MG63 (cell line): ENCODE measurements at regions not wholly inside any gene's neighbourhood (a gene's known extent, or its start where the extent isn't known, plus 50 kb on each side); places are given as distances from the start of the nearest gene placed in this dataset.
"Not testable (repeated sequence)": the region's sequence is repeated elsewhere in the genome, so short reads cannot be mapped to it uniquely, and the experiment has no call there.

Experiments
- DNase-seq: peaks from one replicate; pipeline ENCODE4 v3.0.0-alpha.2; 2020
- H3K27me3 ChIP-seq: fragments of 250-450 bp; sonication (Bioruptor Pico); 2 replicates; pipeline ENCODE4 v1.5.1; 2020; ENCODE audit warnings: mild to moderate bottlenecking, moderate library complexity
- H3K36me3 ChIP-seq: fragments of 250-450 bp; sonication (Bioruptor Pico); 2 replicates; pipeline ENCODE4 v1.5.1; 2020; ENCODE audit warnings: mild to moderate bottlenecking, moderate library complexity
- H3K4me3 ChIP-seq: fragments of 250-450 bp; sonication (Bioruptor Pico); 2 replicates; pipeline ENCODE4 v1.5.1; 2020; ENCODE audit warnings: mild to moderate bottlenecking, moderate library complexity
- H3K9me3 ChIP-seq: fragments of 250-450 bp; sonication (Bioruptor Pico); 2 replicates; pipeline ENCODE4 v1.5.1; 2020; ENCODE audit warnings: mild to moderate bottlenecking, moderate library complexity

DNA sequence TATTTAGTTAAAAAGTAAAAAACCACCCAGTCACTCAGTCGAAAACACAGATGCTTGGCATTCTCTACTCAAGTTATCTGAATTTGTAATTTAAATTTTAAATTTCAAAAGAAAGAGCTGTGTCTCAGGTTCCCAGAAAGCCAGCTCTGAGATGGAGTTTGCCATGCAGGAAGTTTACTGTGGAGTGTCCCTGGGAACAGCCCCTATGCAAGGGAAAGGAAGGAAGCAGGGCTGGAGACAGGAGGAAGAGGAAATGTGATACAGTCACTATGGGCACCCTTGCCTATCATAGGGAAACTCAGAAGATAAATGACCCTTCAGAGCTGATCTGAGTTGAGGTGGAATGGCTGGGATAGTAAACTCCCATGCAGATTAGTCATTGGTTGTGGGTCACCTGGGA, 408.8 kb upstream of the ACTBL2 start:
- no peak for DNase-seq
- Histone ChIP-seq H3K36me3 (no peaks in the 10 kb centered on the region), H3K9me3 (no peaks in the 10 kb centered on the region; the same call in 1 of the 2 replicates), H3K4me3 (no peak overlapping the region), H3K27me3 (no peaks in the 10 kb centered on the region)

DNA sequence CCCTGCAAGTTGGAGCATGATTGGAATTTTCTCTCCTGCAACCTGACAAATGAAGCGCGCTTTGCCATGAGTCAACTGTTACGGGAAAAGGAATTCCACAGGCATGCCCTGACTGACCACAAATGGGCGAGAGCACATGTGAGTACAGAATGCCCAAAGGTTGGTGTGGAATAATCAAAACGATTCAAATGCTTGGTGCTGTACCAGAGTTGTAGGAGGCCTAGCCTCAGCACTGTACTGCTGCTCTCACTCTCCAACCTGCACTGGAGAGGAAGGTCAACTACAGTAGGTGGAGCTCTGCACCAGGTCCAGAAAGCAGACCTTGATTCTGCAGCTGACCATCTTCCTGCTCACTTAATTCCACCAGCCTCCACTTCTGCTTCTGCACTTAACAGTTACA, 406.9 kb upstream of the ACTBL2 start:
- no peaks in the 10 kb centered on the region for H3K27me3 ChIP-seq
- no peak overlapping the region for H3K4me3 ChIP-seq
- no peaks in the 10 kb centered on the region for H3K9me3 ChIP-seq
- no peaks in the 10 kb centered on the region for H3K36me3 ChIP-seq
- peak; percentile 80 for DNase-seq

DNA sequence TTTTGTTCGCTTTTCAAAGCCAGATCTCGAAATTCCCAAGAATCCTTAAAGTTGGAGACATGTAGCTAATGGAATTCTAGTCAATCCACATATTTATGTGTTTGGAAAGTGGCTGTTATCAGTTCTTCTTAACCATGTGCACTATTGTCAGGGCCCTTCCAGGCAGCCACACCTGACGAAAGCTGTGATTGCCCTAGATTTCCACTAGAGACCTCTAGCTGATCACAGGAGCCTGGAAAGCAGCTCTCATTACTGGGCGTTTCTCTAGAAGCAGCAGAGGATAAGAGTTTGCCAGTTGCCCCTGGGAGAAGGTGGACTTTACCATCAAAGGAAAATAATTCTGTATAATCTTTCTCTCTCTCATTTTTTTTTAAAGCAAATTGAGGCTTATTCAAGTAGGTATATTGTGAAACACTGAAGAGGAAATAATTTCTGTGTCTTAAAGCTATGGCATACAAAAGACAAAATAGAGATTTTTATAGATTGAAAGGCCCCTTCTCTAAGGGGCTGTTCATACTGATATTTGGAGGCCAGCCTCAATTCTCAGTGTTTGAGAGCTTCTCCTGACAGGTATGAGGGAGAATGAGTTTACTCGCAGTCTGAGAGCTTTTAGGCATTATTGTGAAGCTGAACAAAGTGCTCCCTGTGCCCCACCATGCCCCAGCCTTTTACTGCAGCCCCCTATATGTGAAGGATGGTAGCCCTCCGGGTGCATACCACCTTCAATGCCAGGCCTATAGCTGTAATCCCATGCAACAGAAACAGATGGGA, 405.4 kb upstream of the ACTBL2 start:
- Histone ChIP-seq H3K4me3 (no peak overlapping the region), H3K36me3 (no peaks in the 10 kb centered on the region), H3K27me3 (no peaks in the 10 kb centered on the region), H3K9me3 (no peaks in the 10 kb centered on the region)
- peak; percentile 57 for DNase-seq

DNA sequence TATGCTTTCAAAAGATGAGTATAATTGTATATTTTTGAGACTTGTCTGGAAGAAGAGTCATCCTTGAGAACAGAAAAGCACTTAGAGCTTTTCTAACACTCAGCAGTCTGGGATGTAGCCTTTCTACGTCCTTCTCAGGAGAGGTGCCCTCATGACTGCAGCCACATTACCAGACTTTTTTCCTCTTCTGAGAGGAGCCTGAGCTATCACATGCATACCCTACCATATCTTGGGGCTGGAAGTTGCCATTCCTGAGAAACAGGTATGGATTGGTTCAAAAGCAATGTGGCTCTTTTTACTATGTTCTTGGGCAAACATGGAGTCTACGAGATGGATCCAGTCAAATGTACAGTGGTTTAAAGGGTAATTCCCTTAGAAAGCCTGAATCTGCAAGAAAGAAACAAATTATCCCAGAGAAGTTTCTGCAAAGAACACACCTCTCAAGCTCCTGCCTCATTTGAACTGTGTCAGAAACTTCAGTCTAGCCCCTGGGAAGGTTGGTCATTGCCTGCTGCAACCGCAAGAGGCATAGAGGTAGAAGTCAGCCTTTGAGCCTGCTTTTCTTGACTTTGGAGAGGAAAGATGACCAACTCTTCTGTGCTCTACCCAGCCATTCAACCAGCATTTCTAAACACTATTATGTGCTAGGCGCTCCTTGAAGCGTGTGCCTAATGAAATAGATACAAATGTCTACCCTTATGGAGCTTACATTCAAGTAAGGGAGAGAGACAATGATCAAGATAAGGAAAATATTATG, 401.9 kb upstream of the ACTBL2 start:
- Histone ChIP-seq H3K9me3 (no peaks in the 10 kb centered on the region), H3K4me3 (no peak overlapping the region), H3K36me3 (no peaks in the 10 kb centered on the region), H3K27me3 (no peaks in the 10 kb centered on the region)
- no peak for DNase-seq

DNA sequence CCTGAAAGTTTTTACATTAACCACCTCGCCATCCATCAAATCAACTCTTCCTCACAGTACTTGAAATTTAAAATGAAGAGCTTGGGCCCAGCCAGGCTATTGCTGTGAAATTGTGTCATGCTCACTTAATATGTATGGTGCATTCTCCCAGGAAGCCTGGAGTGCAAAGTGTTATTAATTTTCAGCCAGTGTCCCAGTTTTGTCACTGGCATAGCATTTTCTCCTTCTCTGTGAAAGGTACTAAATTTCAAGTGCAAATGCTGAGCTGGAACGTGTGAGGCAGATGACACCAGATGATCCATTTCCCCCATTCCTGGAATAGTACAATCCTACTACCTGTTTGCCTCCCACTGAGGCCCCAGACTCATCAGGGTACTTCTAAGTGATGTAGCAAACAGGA, 397.6 kb upstream of the ACTBL2 start:
- H3K36me3 ChIP-seq: no peaks in the 10 kb centered on the region
- no peaks in the 10 kb centered on the region for H3K9me3 ChIP-seq
- no peak for DNase-seq
- H3K27me3 ChIP-seq: no peaks in the 10 kb centered on the region
- H3K4me3 ChIP-seq: no peak overlapping the region

- Histone ChIP-seq H3K4me3 (no peak overlapping the region), H3K9me3 (no peaks in the 10 kb centered on the region), H3K27me3 (no peaks in the 10 kb centered on the region), H3K36me3 (no peaks in the 10 kb centered on the region)
- no peak for DNase-seq
Observed at GRCh38 chr5:57878301-57878722, 395.7 kb upstream of the ACTBL2 start.

DNA sequence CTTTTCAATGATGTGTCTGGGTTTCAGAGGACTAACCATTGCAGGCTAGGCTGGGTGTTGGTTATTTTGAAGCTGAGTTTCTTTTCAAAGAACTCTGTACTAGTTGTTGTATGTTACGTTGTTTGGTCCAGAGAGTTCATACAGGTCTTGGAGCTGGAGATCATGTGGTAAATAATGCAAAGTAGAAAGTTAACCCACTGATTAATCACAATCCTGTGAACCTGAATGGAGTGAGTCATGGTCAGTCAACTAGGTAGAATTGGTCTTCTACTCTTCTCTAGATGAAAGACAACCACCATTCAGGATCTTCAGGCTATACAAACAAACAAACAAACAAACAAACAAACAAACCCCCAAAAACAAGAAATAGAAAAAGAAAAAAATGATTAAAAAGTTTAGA, 388.9 kb upstream of the ACTBL2 start:
- Histone ChIP-seq H3K4me3 (no peak overlapping the region), H3K9me3 (no peaks in the 10 kb centered on the region; the same call in 1 of the 2 replicates), H3K27me3 (no peaks in the 10 kb centered on the region), H3K36me3 (no peaks in the 10 kb centered on the region)
- no peak for DNase-seq

DNA sequence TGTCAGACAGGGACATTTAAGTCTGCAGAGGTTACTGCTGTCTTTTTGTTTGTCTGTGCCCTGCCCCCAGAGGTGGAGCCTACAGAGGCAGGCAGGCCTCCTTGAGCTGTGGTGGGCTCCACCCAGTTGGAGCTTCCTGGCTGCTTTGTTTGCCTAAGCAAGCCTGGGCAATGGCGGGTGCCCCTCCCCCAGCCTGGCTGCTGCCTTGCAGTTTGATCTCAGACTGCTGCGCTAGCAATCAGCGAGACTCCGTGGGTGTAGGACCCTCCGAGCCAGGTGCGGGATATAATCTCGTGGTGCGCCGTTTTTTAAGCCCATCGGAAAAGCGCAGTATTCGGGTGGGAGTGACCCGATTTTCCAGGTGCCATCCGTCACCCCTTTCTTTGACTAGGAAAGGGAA, 387.7 kb upstream of the ACTBL2 start:
- H3K36me3 ChIP-seq, H3K27me3 ChIP-seq, DNase-seq, H3K9me3 ChIP-seq, H3K4me3 ChIP-seq: not testable (repeated sequence)

- Histone ChIP-seq H3K27me3 (no peaks in the 10 kb centered on the region), H3K36me3 (no peaks in the 10 kb centered on the region), H3K9me3 (peaks cover 4% of the 10 kb centered on the region), H3K4me3 (no peak overlapping the region)
- peak; percentile 71 for DNase-seq
Observed at GRCh38 chr5:57863661-57864060, 381.1 kb upstream of the ACTBL2 start.

DNA sequence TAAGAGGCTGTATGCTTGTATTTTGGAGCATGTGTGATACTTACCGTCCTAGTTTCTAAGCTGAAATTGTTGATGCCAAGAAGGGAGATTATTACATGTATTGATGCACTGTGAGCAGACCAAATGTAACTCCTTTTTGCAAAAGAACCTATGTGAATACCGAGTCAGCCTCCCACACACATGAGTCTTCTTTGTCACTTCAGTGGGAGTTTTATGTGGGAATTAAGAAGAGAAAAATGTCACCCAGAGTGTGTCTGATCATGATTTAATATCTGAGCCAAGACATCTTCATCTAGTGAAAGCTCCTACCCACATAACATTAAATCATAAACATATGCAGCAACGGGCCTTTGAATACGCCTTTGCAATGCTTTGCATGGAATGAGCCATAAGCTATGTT, 380.3 kb upstream of the ACTBL2 start:
- Histone ChIP-seq H3K4me3 (no peak overlapping the region), H3K36me3 (no peaks in the 10 kb centered on the region), H3K27me3 (no peaks in the 10 kb centered on the region), H3K9me3 (peaks cover 4% of the 10 kb centered on the region)
- no peak for DNase-seq

DNA sequence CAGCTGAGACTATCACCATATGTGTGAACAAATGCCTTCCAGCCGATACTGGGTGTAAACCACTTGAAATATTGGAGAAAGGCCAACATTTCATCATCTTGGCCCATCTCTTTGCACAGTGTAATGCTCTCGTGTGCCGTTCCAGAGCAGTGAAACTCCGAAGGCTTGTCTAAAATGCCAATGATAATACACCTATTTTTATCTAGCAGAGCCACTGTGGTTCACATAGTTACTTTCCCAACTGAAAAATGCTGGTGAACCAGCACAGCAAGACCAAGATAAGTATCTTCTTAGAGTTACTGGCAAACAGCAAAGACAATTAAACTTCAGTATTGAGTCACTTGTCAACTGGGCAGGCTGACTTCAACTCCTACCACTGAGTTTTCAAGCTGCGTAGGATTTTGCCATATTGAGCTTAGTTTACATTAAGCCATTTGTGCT, 379.9 kb upstream of the ACTBL2 start:
- DNase-seq: peak; percentile 14
- Histone ChIP-seq H3K4me3 (no peak overlapping the region), H3K9me3 (peaks cover 4% of the 10 kb centered on the region), H3K36me3 (no peaks in the 10 kb centered on the region), H3K27me3 (no peaks in the 10 kb centered on the region)

DNA sequence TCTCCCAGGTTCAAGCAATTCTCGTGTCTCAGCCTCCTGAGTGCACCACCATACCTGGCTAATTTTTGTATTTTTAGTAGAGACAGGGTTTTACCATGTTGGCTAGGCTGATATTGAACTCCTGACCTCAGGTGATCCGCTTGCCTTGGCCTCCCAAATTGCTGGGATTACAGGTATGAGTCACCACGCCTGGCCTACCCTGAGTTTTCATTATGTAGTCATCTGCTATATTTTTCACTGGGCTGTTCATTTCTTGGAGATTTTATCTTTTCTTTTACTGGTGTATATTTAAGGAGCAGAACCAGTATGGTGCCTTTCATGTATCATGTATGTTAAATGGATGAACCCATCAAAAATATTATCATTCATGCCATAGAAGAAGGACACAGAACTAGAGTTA, 377.0 kb upstream of the ACTBL2 start:
- DNase-seq: peak; percentile 20
- H3K9me3 ChIP-seq: peaks cover 4% of the 10 kb centered on the region
- no peaks in the 10 kb centered on the region for H3K27me3 ChIP-seq
- H3K4me3 ChIP-seq: no peak overlapping the region
- no peaks in the 10 kb centered on the region for H3K36me3 ChIP-seq

GRCh38 chr5:57858905-57859304, 376.3 kb upstream of the ACTBL2 start:
- Histone ChIP-seq H3K9me3 (peaks cover 4% of the 10 kb centered on the region), H3K27me3 (no peaks in the 10 kb centered on the region), H3K36me3 (no peaks in the 10 kb centered on the region), H3K4me3 (no peak overlapping the region)
- DNase-seq: no peak

- H3K36me3 ChIP-seq: no peaks in the 10 kb centered on the region
- peaks cover 4% of the 10 kb centered on the region for H3K9me3 ChIP-seq
- DNase-seq: no peak
- H3K27me3 ChIP-seq: no peaks in the 10 kb centered on the region
- H3K4me3 ChIP-seq: no peak overlapping the region
Observed at GRCh38 chr5:57857696-57858095, 375.1 kb upstream of the ACTBL2 start.

GRCh38 chr5:57855831-57856230, 373.2 kb upstream of the ACTBL2 start:
- Histone ChIP-seq H3K4me3 (no peak overlapping the region), H3K9me3 (no peaks in the 10 kb centered on the region), H3K36me3 (no peaks in the 10 kb centered on the region), H3K27me3 (no peaks in the 10 kb centered on the region)
- no peak for DNase-seq

- DNase-seq: no peak
- Histone ChIP-seq H3K9me3 (no peaks in the 10 kb centered on the region), H3K27me3 (no peaks in the 10 kb centered on the region), H3K36me3 (no peaks in the 10 kb centered on the region), H3K4me3 (no peak overlapping the region)
Observed at GRCh38 chr5:57853929-57854697, 371.5 kb upstream of the ACTBL2 start.

GRCh38 chr5:57850109-57850508, 367.5 kb upstream of the ACTBL2 start:
- no peaks in the 10 kb centered on the region for H3K9me3 ChIP-seq
- DNase-seq: no peak
- H3K4me3 ChIP-seq: no peak overlapping the region
- no peaks in the 10 kb centered on the region for H3K27me3 ChIP-seq
- H3K36me3 ChIP-seq: no peaks in the 10 kb centered on the region
